Esophagus muscularis mucosa (tissue), 3 donors: ENCODE measurements at regions not wholly inside any gene's neighbourhood (a gene's known extent, or its start where the extent isn't known, plus 50 kb on each side); places are given as distances from the start of the nearest gene placed in this dataset.

ENCODE experiments used
- CTCF ChIP-seq, 3 experiments: fragments of 200-600 bp in 2 of 3; fragments of 450-650 bp in 1 of 3; sonication (generic) in 2 of 3; IDR thresholded peaks; one replicate each; pipeline ENCODE4 v1.5.1; 2017 to 2019; ENCODE audit warnings: antibody characterized with exemption in 3 of 3, mild to moderate bottlenecking in 2 of 3, moderate library complexity in 1 of 3
- POLR2A ChIP-seq: fragments of 450-650 bp; IDR thresholded peaks from one replicate; pipeline ENCODE4 v1.6.1; 2017; ENCODE audit warnings: antibody characterized with exemption, moderate library complexity, mild to moderate bottlenecking, low read depth
- POLR2AphosphoS5 ChIP-seq, 2 donors: sonication (generic); formaldehyde crosslinking; IDR thresholded peaks; one replicate each; pipeline ENCODE4 v1.6.1; 2017; ENCODE audit warnings: antibody characterized with exemption in 2 of 2

- TF ChIP-seq POLR2AphosphoS5 (IDR thresholded peaks at IDR 0.05) (no peak), CTCF (IDR thresholded peaks at IDR 0.05) (no peak), POLR2A (no peak)
Measured at GRCh38 chrX:39022106-39022505, 220.8 kb downstream of the MID1IP1 start.
